ENCODE measurements at regions not wholly inside any gene's neighbourhood (a gene's known extent, or its start where the extent isn't known, plus 50 kb on each side); places are given as distances from the start of the nearest gene placed in this dataset.

- TF ChIP-seq CTCF (IDR thresholded peaks at IDR 0.05) = no peak
- no peak for TF ChIP-seq POLR2A (IDR thresholded peaks at IDR 0.05; ENCODE audit: low read depth)
- no peak for TF ChIP-seq EP300 (IDR thresholded peaks at IDR 0.05)
- no peak for TF ChIP-seq POLR2AphosphoS5 (IDR thresholded peaks at IDR 0.05)
Measured at GRCh38 chr9:108392877-108393276, 462.9 kb downstream of the ACTL7B start.
